Osteoblast (primary cell): ENCODE measurements at regions not wholly inside any gene's neighbourhood (a gene's known extent, or its start where the extent isn't known, plus 50 kb on each side); places are given as distances from the start of the nearest gene placed in this dataset.

Source experiments
- DNase-seq: peaks from one replicate; pipeline ENCODE4 v3.0.0; 2011; ENCODE audit warnings: low spot score, mixed read lengths; ENCODE audit not compliant: insufficient read length; ENCODE audit errors: missing footprints
- H2AFZ ChIP-seq: 2 replicates; pipeline ENCODE4 v1.6.0; 2011; ENCODE audit warnings: mild to moderate bottlenecking, low read length
- H3K27ac ChIP-seq: 2 replicates; pipeline ENCODE4 v1.5.1; 2011; ENCODE audit warnings: mild to moderate bottlenecking, low read depth, low read length, moderate library complexity
- H3K27me3 ChIP-seq: 2 replicates; pipeline ENCODE4 v1.6.0; 2012; ENCODE audit warnings: mild to moderate bottlenecking, control low read depth, inconsistent platforms, low read length, moderate library complexity; ENCODE audit not compliant: insufficient read depth
- H3K36me3 ChIP-seq: 2 replicates; pipeline ENCODE4 v1.5.1; 2011; ENCODE audit warnings: mild to moderate bottlenecking, low read length, control low read depth, moderate library complexity; ENCODE audit not compliant: insufficient read depth
- H3K4me1 ChIP-seq: 2 replicates; pipeline ENCODE4 v1.5.1; 2011; ENCODE audit warnings: mild to moderate bottlenecking, low read length, control low read depth, moderate library complexity; ENCODE audit not compliant: insufficient read depth
- H3K4me2 ChIP-seq: 2 replicates; pipeline ENCODE4 v1.6.0; 2011; ENCODE audit warnings: mild to moderate bottlenecking, low read length; ENCODE audit not compliant: insufficient read depth
- H3K4me3 ChIP-seq: fragments of 200-600 bp; sonication (generic); 3 replicates; pipeline ENCODE4 v1.5.1; 2012; ENCODE audit warnings: mild to moderate bottlenecking, low read length, inconsistent platforms; ENCODE audit not compliant: insufficient read depth
- H3K79me2 ChIP-seq: 2 replicates; pipeline ENCODE4 v1.6.0; 2012; ENCODE audit warnings: mild to moderate bottlenecking, low read length, control low read depth, inconsistent platforms; ENCODE audit not compliant: insufficient read depth
- H3K9me3 ChIP-seq: 2 replicates; pipeline ENCODE4 v1.5.1; 2011; ENCODE audit warnings: low read depth, low read length, control low read depth
- H4K20me1 ChIP-seq: 2 replicates; pipeline ENCODE4 v1.6.0; 2012; ENCODE audit warnings: mild to moderate bottlenecking, low read length, control low read depth; ENCODE audit not compliant: insufficient read depth
- CTCF ChIP-seq: IDR thresholded peaks from 2 replicates; pipeline ENCODE4 v1.5.1; 2011; ENCODE audit warnings: mild to moderate bottlenecking, low read depth, low read length, moderate library complexity; ENCODE audit errors: extremely low read depth

DNA sequence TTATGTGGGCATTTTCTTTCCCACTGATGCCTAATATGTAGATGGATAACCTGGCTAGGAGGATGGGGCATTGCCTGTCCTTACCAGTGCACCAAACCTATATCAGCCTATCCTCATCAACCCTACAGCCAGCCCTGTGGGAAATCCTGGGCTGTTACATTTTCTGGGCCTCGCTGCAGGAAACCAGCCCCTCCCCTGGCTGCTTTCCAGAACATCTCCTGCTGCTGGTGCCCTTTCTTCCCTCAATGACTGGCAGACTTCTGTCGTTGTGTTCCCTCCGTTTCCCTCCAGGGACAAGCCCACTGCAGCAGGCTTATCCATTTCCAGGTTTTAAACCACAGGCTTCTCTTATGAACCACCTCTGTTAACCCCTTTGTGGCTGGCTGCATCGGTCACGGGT is 486.1 kb upstream of the COBL start:
- no peak for DNase-seq
- H3K4me2 ChIP-seq: no peak overlapping the region
- no peak for TF ChIP-seq CTCF
- no peaks in the 10 kb centered on the region for H4K20me1 ChIP-seq
- H3K4me3 ChIP-seq: no peak overlapping the region
- no peaks in the 10 kb centered on the region for H3K4me1 ChIP-seq
- H2AFZ ChIP-seq: no peak overlapping the region
- H3K36me3 ChIP-seq: no peaks in the 10 kb centered on the region
- H3K79me2 ChIP-seq: no peaks in the 10 kb centered on the region
- peaks cover 2% of the 10 kb centered on the region for H3K9me3 ChIP-seq
- no peaks in the 10 kb centered on the region for H3K27me3 ChIP-seq
- no peak overlapping the region for H3K27ac ChIP-seq

DNA sequence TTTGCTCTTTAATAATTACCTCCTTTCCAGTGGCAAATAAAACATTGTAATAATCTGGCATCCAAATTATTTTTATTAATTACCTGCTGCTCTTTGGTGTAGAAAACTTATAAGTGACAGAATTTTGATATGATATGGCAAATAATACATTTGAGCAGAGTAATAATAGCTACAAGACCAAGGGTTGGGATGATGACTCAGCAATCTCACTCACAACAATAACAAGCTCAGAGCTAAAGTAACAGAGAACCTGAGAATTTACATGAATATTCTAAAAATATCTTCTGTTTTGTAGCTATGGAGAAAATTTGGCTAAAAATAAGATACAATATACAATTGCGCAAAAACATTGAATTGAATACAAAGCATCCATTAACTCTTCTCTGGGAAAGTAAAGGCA is 480.8 kb upstream of the COBL start:
- peaks cover under 1% of the 10 kb centered on the region for H3K9me3 ChIP-seq
- no peaks in the 10 kb centered on the region for H3K36me3 ChIP-seq
- no peaks in the 10 kb centered on the region for H3K4me1 ChIP-seq
- H2AFZ ChIP-seq: no peak overlapping the region
- H3K27ac ChIP-seq: no peak overlapping the region
- no peak for TF ChIP-seq CTCF
- H3K79me2 ChIP-seq: no peaks in the 10 kb centered on the region
- H3K4me2 ChIP-seq: no peak overlapping the region
- H3K4me3 ChIP-seq: no peak overlapping the region
- no peak for DNase-seq
- H3K27me3 ChIP-seq: no peaks in the 10 kb centered on the region
- no peaks in the 10 kb centered on the region for H4K20me1 ChIP-seq

DNA sequence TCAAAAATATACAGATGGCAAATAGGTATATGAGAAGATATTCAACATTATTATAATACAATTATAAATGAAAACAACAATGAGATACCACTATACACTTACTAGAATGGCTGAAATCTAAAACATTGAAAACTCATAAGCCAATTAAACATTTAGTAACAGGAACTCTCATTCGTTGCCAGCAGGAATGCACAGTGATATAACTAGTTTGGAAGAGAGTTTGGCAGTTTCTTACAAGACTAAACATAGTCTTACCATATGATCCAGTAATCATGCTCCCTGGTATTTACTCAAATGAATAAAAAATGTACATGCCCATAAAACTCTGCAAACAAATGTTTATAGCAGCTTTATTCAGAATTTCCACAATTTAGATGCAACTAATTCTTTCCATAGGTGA is 476.2 kb upstream of the COBL start:
- Histone ChIP-seq H3K27me3 (no peaks in the 10 kb centered on the region), H3K4me2 (no peak overlapping the region), H3K36me3 (no peaks in the 10 kb centered on the region), H3K9me3 (no peaks in the 10 kb centered on the region), H4K20me1 (no peaks in the 10 kb centered on the region), H3K4me3 (no peak overlapping the region), H2AFZ (no peak overlapping the region), H3K79me2 (no peaks in the 10 kb centered on the region), H3K4me1 (no peaks in the 10 kb centered on the region), H3K27ac (no peak overlapping the region)
- DNase-seq: no peak
- TF ChIP-seq CTCF: no peak

DNA sequence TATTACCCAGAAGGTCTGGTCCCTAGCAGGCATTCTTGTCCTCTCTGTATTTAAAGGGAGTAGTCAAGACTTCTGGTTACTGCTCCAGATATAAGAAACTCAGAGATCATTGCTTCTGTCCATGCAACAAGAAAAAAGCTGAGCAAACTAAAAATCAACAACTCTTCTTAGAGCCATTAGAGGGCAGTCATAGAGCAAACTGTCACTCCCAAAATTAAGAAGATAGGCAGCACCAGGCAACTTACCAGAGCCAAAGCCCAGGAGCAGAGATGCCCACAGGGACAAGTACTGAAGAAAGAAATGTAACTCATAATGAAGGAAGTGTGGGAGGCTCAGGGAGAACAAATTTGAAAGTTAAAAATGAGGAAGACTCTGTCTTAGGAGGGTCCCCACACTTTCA is 472.9 kb upstream of the COBL start:
- Histone ChIP-seq H2AFZ (no peak overlapping the region), H4K20me1 (no peaks in the 10 kb centered on the region), H3K79me2 (no peaks in the 10 kb centered on the region), H3K4me1 (no peaks in the 10 kb centered on the region), H3K27me3 (no peaks in the 10 kb centered on the region), H3K27ac (no peak overlapping the region), H3K4me2 (no peak overlapping the region), H3K36me3 (no peaks in the 10 kb centered on the region), H3K9me3 (no peaks in the 10 kb centered on the region), H3K4me3 (no peak overlapping the region)
- TF ChIP-seq CTCF: no peak
- DNase-seq: no peak
